H1 (cell line): ENCODE measurements at regions not wholly inside any gene's neighbourhood (a gene's known extent, or its start where the extent isn't known, plus 50 kb on each side); places are given as distances from the start of the nearest gene placed in this dataset.

ENCODE experiments used
- CTCF ChIA-PET: fragments of 300-600 bp; sonication (Branson Sonifier 250); formaldehyde crosslinking; loops from one replicate; lab custom pipeline; 2021; ENCODE audit not compliant: partially characterized antibody; lab: Charles Lee
- POLR2A ChIA-PET: fragments of 300-600 bp; sonication (Branson Sonifier 250); formaldehyde crosslinking; loops from one replicate; lab custom pipeline; 2021; ENCODE audit warnings: inconsistent platforms; ENCODE audit not compliant: partially characterized antibody; lab: Charles Lee
- DNase-seq, 2 experiments: peaks; one replicate each; pipeline versions ENCODE4 v3.0.0 to v3.0.0-alpha.2; 2010 to 2022; ENCODE audit warnings: low spot score in 2 of 2, low read depth in 1 of 2, mixed read lengths in 1 of 2
- FAIRE-seq: peaks from 2 replicates; lab custom pipeline; 2011; peaks lifted over from hg19 to GRCh38; lab: Jason Lieb, UNC
- H2AFZ ChIP-seq: 2 replicates; pipeline ENCODE4 v1.8.1; 2012; ENCODE audit warnings: low read length, inconsistent platforms
- H2AK5ac ChIP-seq: 2 replicates; pipeline ENCODE4 v1.6.1; 2013; ENCODE audit warnings: low read depth, low read length
- H2BK120ac ChIP-seq: replicated peaks from 2 replicates; pipeline ENCODE3; 2013; ENCODE audit warnings: low read depth, low read length, inconsistent platforms
- H2BK12ac ChIP-seq: 2 replicates; pipeline ENCODE4 v1.6.1; 2013; ENCODE audit warnings: low read depth, low read length
- H2BK15ac ChIP-seq: 2 replicates; pipeline ENCODE4 v1.6.1; 2013; ENCODE audit warnings: low read length
- H2BK20ac ChIP-seq: 2 replicates; pipeline ENCODE4 v1.6.1; 2013; ENCODE audit warnings: low read length
- H2BK5ac ChIP-seq: 2 replicates; pipeline ENCODE4 v1.6.1; 2013; ENCODE audit warnings: low read depth, low read length
- H3K14ac ChIP-seq: 2 replicates; pipeline ENCODE4 v1.6.1; 2013; ENCODE audit warnings: inconsistent platforms; ENCODE audit not compliant: insufficient read length
- H3K18ac ChIP-seq: 2 replicates; pipeline ENCODE4 v1.6.1; 2013; ENCODE audit warnings: low read length; ENCODE audit errors: extremely low read depth
- H3K23ac ChIP-seq: 2 replicates; pipeline ENCODE4 v1.6.1; 2013; ENCODE audit warnings: inconsistent platforms; ENCODE audit not compliant: insufficient read length
- H3K23me2 ChIP-seq: 2 replicates; pipeline ENCODE4 v1.6.1; 2013; ENCODE audit warnings: low read depth, low read length
- H3K27ac ChIP-seq: 2 replicates; pipeline ENCODE4 v1.6.1; 2011; ENCODE audit warnings: low read depth, low read length, inconsistent platforms
- H3K27me3 ChIP-seq, 4 experiments: replicated peaks in 1 of 4; 1 replicate in 1 of 4; 2 replicates in 3 of 4; pipeline versions ENCODE4 v1.6.1 to v1.8.1; 2011 to 2013; ENCODE audit warnings: low read length in 3 of 4, mild to moderate bottlenecking in 3 of 4, inconsistent platforms in 2 of 4, mixed read lengths in 2 of 4, moderate library complexity in 1 of 4; ENCODE audit not compliant: control insufficient read depth in 3 of 4, insufficient read depth in 3 of 4; ENCODE audit errors: extremely low read depth in 1 of 4
- H3K36me3 ChIP-seq, 4 experiments: 2 replicates each; pipeline versions ENCODE4 v1.6.1 to v1.8.1; 2011 to 2013; ENCODE audit warnings: mild to moderate bottlenecking in 4 of 4, low read length in 3 of 4, moderate library complexity in 2 of 4, control low read depth in 1 of 4, inconsistent platforms in 1 of 4; ENCODE audit not compliant: insufficient read depth in 4 of 4, control insufficient read depth in 2 of 4
- H3K4ac ChIP-seq: replicated peaks from 2 replicates; pipeline ENCODE3; 2013; ENCODE audit warnings: low read length, low read depth, mixed read lengths, inconsistent platforms; ENCODE audit not compliant: insufficient read length
- H3K4me1 ChIP-seq, 4 experiments: replicated peaks in 1 of 4; 1 replicate in 1 of 4; 2 replicates in 3 of 4; pipeline versions ENCODE4 v1.6.1 to v1.8.1; 2011 to 2013; ENCODE audit warnings: low read length in 3 of 4, inconsistent platforms in 2 of 4, mixed read lengths in 1 of 4; ENCODE audit not compliant: insufficient read depth in 4 of 4, control insufficient read depth in 3 of 4
- H3K4me2 ChIP-seq, 2 experiments: 2 replicates each; pipeline versions ENCODE4 v1.6.1 to v1.8.1; 2011 to 2013; ENCODE audit warnings: low read depth in 2 of 2, low read length in 2 of 2, control low read depth in 1 of 2, inconsistent platforms in 1 of 2, mild to moderate bottlenecking in 1 of 2; ENCODE audit not compliant: insufficient read depth in 1 of 2
- H3K4me3 ChIP-seq, 4 experiments: fragments of 200-600, 300-600 bp in 1 of 4; sonication (generic), shearing (Covaris generic), sonication (Bioruptor Twin) in 1 of 4; 2 replicates each; pipeline versions ENCODE4 v1.5.1 to v1.8.1; 2011 to 2016; ENCODE audit warnings: low read length in 4 of 4, low read depth in 3 of 4, control low read depth in 2 of 4, inconsistent platforms in 2 of 4, mild to moderate bottlenecking in 2 of 4, mixed read lengths in 1 of 4, moderate library complexity in 1 of 4; ENCODE audit not compliant: insufficient read depth in 2 of 4; ENCODE audit errors: extremely low read depth in 1 of 4
- H3K56ac ChIP-seq: replicated peaks from 2 replicates; pipeline ENCODE3; 2013; ENCODE audit warnings: low read depth, mild to moderate bottlenecking, mixed read lengths, low read length, inconsistent platforms; ENCODE audit not compliant: insufficient read length
- H3K79me1 ChIP-seq: 2 replicates; pipeline ENCODE4 v1.6.1; 2013; ENCODE audit warnings: low read depth, low read length, control low read depth
- H3K79me2 ChIP-seq, 2 experiments: 2 replicates each; pipeline versions ENCODE4 v1.6.1 to v1.8.1; 2012 to 2013; ENCODE audit warnings: low read length in 2 of 2, mild to moderate bottlenecking in 2 of 2, inconsistent platforms in 1 of 2; ENCODE audit not compliant: insufficient read depth in 2 of 2, control insufficient read depth in 1 of 2
- H3K9ac ChIP-seq, 4 experiments: replicated peaks in 1 of 4; 1 replicate in 1 of 4; 2 replicates in 3 of 4; pipeline versions ENCODE4 v1.6.1 to v1.8.1; 2011 to 2013; ENCODE audit warnings: low read depth in 3 of 4, low read length in 3 of 4, control low read depth in 2 of 4, mild to moderate bottlenecking in 2 of 4, moderate library complexity in 2 of 4, inconsistent platforms in 1 of 4; ENCODE audit errors: extremely low read depth in 1 of 4
- H3K9me3 ChIP-seq, 2 experiments: 2 replicates each; pipeline versions ENCODE4 v1.6.1 to v1.8.1; 2012 to 2013; ENCODE audit warnings: mild to moderate bottlenecking in 2 of 2, moderate library complexity in 2 of 2, control low read depth in 1 of 2, inconsistent platforms in 1 of 2, low read depth in 1 of 2, low read length in 1 of 2, mixed read lengths in 1 of 2; ENCODE audit not compliant: insufficient read depth in 2 of 2
- H4K20me1 ChIP-seq, 2 experiments: replicated peaks in 1 of 2; 2 replicates each; pipeline versions ENCODE3 to v1.8.1; 2011 to 2013; ENCODE audit warnings: inconsistent platforms in 2 of 2, low read length in 2 of 2, mild to moderate bottlenecking in 1 of 2; ENCODE audit not compliant: insufficient read depth in 2 of 2, control insufficient read depth in 1 of 2
- H4K5ac ChIP-seq: 2 replicates; pipeline ENCODE4 v1.6.1; 2013; ENCODE audit warnings: low read length, low read depth, mixed read lengths, inconsistent platforms; ENCODE audit not compliant: insufficient read length
- H4K8ac ChIP-seq: 2 replicates; pipeline ENCODE4 v1.8.0; 2013; ENCODE audit warnings: mild to moderate bottlenecking, moderate library complexity, low read length, inconsistent platforms; ENCODE audit not compliant: insufficient read depth; ENCODE audit errors: extremely low read depth
- H4K91ac ChIP-seq: replicated peaks from 2 replicates; pipeline ENCODE3; 2013; ENCODE audit warnings: low read length, mixed read lengths, inconsistent platforms; ENCODE audit not compliant: insufficient read length
- BACH1 ChIP-seq: IDR thresholded peaks from 2 replicates; pipeline ENCODE4 v1.6.1; 2012; ENCODE audit warnings: low read length, improper control_type of control experiment
- CEBPB ChIP-seq: IDR thresholded peaks from 2 replicates; pipeline ENCODE4 v1.6.1; 2012; ENCODE audit warnings: low read depth, low read length
- EP300 ChIP-seq, 2 experiments: IDR thresholded peaks; 1 replicate in 1 of 2; 2 replicates in 1 of 2; pipeline ENCODE4 v1.6.1; 2011 to 2012; ENCODE audit warnings: low read depth in 2 of 2, low read length in 2 of 2, mild to moderate bottlenecking in 2 of 2, borderline replicate concordance in 1 of 2, inconsistent platforms in 1 of 2, moderate library complexity in 1 of 2
- GABPA ChIP-seq: IDR thresholded peaks from 2 replicates; pipeline ENCODE4 v1.6.1; 2011; ENCODE audit warnings: mild to moderate bottlenecking, low read length, moderate library complexity, borderline replicate concordance; ENCODE audit not compliant: insufficient read depth
- HDAC2 ChIP-seq, 2 experiments: fragments of 300-600 bp in 1 of 2; sonication (generic) in 1 of 2; IDR thresholded peaks; 2 replicates each; pipeline ENCODE4 v1.6.1; 2011 to 2012; ENCODE audit warnings: low read depth in 2 of 2, low read length in 2 of 2, mild to moderate bottlenecking in 2 of 2, moderate library complexity in 2 of 2, borderline replicate concordance in 1 of 2, inconsistent platforms in 1 of 2
- RNF2 ChIP-seq: fragments of 200-900, 300-1000 bp; sonication (generic); IDR thresholded peaks from 2 replicates; pipeline ENCODE4 v1.7.1; 2016; ENCODE audit warnings: borderline replicate concordance, low read depth, mild to moderate bottlenecking, antibody characterized with exemption, low read length; ENCODE audit not compliant: poor library complexity, severe bottlenecking; ENCODE audit errors: missing control alignments
- SIX5 ChIP-seq: IDR thresholded peaks from 2 replicates; pipeline ENCODE4 v1.6.1; 2011; ENCODE audit warnings: mild to moderate bottlenecking, low read depth, low read length
- SP2 ChIP-seq: IDR thresholded peaks from 2 replicates; pipeline ENCODE4 v1.6.1; 2012; ENCODE audit warnings: mild to moderate bottlenecking, low read length, inconsistent platforms
- TEAD4 ChIP-seq: IDR thresholded peaks from 2 replicates; pipeline ENCODE4 v1.6.1; 2012; ENCODE audit warnings: low read depth, low read length, inconsistent platforms, mixed read lengths
- WGBS, 2 experiments: shearing (Covaris generic) in 1 of 2; methylation state at CpG; one replicate each; pipeline versions ENCODE4 v1.1.6 to v1.1.7; 2013 to 2015; ENCODE audit warnings: low lambda C conversion rate in 2 of 2, mixed read lengths in 2 of 2, inconsistent platforms in 1 of 2, low coverage in 1 of 2, missing lambda C conversion rate in 1 of 2; ENCODE audit not compliant: insufficient replicate concordance in 2 of 2, insufficient coverage in 1 of 2, insufficient read length in 1 of 2; ENCODE audit errors: extremely low coverage in 1 of 2, missing lambda C conversion rate in 1 of 2; 5-methylcytosine and 5-hydroxymethylcytosine counted together

DNA sequence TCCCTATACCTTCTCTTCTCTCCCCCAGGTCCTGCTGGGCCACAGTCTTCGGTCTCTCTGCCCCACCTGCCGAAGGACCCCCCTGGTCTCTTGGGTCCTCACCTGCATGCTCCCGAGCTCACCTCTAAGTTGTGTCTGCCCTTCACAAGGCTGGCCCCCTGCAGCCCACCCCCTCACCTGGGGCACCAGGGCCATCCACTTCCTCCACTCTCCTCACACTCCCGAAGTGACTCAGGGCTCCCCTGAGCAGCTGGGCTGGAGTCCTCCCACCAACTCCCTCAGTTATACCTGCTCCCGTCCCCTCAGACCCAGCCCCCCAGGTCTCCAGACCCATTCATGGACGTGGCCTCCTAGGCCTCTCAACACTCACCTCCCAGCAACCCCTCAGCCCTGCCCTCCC is 822.0 kb downstream of the KCNJ18 start:
- H3K4me1 ChIP-seq = no peaks in the 10 kb centered on the region
- H4K5ac ChIP-seq = no peak overlapping the region
- no peak overlapping the region for H3K9ac ChIP-seq
- H3K56ac ChIP-seq = no peak overlapping the region
- H3K4ac ChIP-seq = no peak overlapping the region
- H4K20me1 ChIP-seq = no peaks in the 10 kb centered on the region
- no peak overlapping the region for H2AFZ ChIP-seq
- H3K18ac ChIP-seq = no peak overlapping the region
- H2BK15ac ChIP-seq = no peak overlapping the region
- FAIRE-seq = no peak
- no peak overlapping the region for H2BK12ac ChIP-seq
- no peak overlapping the region for H2BK5ac ChIP-seq
- no peak for DNase-seq
- no peak overlapping the region for H3K14ac ChIP-seq
- no peak overlapping the region for H3K23ac ChIP-seq
- no peak overlapping the region for H2AK5ac ChIP-seq
- H3K9me3 ChIP-seq = peaks cover 38 to 80% of the 10 kb centered on the region in 2 experiments
- no peak overlapping the region for H3K4me2 ChIP-seq
- no peak overlapping the region for H3K4me3 ChIP-seq
- no peak overlapping the region for H4K91ac ChIP-seq
- no peak overlapping the region for H2BK20ac ChIP-seq
- H3K79me1 ChIP-seq = no peaks in the 10 kb centered on the region
- no peak overlapping the region for H3K27ac ChIP-seq
- POLR2A ChIA-PET = no interaction called here
- WGBS, 2 experiments = 86% methylated on average over 3 of the region's 6 CpGs; no CpG with 5 or more reads in 1 of the 2 experiments
- no peaks in the 10 kb centered on the region for H3K36me3 ChIP-seq
- CTCF ChIA-PET = no interaction called here
- H3K23me2 ChIP-seq = peaks cover 1% of the 10 kb centered on the region; the same call in 1 of the 2 replicates
- H2BK120ac ChIP-seq = no peak overlapping the region
- no peak overlapping the region for H4K8ac ChIP-seq
- H3K27me3 ChIP-seq = no peaks in the 10 kb centered on the region
- H3K79me2 ChIP-seq = no peaks in the 10 kb centered on the region
- TF ChIP-seq BACH1 (no peak), HDAC2 (IDR thresholded peaks at IDR 0.05; ENCODE audit: borderline replicate concordance in 1 of 2, low read depth in 2 of 2, low read length in 2 of 2) (no peak), SP2 (no peak), SIX5 (no peak), GABPA (no peak), TEAD4 (no peak), EP300 (IDR thresholded peaks at IDR 0.05; ENCODE audit: borderline replicate concordance in 1 of 2, low read depth in 2 of 2, low read length in 2 of 2) (no peak), CEBPB (no peak), RNF2 (no peak)
